Esophagus muscularis mucosa (tissue), 4 donors: ENCODE measurements at regions not wholly inside any gene's neighbourhood (a gene's known extent, or its start where the extent isn't known, plus 50 kb on each side); places are given as distances from the start of the nearest gene placed in this dataset.

Experiments used
- DNase-seq: peaks from one replicate; pipeline ENCODE4 v3.0.0-alpha.2; 2017; ENCODE audit errors: extremely low spot score
- H3K27ac ChIP-seq, 4 donors: fragments of 200-600 bp; sonication (generic); replicated peaks in 1 of 4; 1 replicate in 3 of 4; 2 replicates in 1 of 4; pipeline ENCODE4 v1.5.1; 2016 to 2019; ENCODE audit warnings: mild to moderate bottlenecking in 1 of 4
- H3K27me3 ChIP-seq, 4 donors: fragments of 200-600 bp; sonication (generic); one replicate each; pipeline versions ENCODE4 v1.5.1 to v1.6.0; 2016 to 2019
- H3K36me3 ChIP-seq, 4 donors: fragments of 200-600 bp; sonication (generic); one replicate each; pipeline ENCODE4 v1.5.1; 2016 to 2019
- H3K4me1 ChIP-seq, 4 donors: fragments of 200-600 bp; sonication (generic); one replicate each; pipeline ENCODE4 v1.5.1; 2016 to 2019
- H3K4me3 ChIP-seq, 4 donors: fragments of 200-600 bp; sonication (generic); 1 replicate in 2 of 4; 2 replicates in 2 of 4; pipeline ENCODE4 v1.5.1; 2016 to 2019; ENCODE audit warnings: mild to moderate bottlenecking in 4 of 4, moderate library complexity in 1 of 4
- H3K9me3 ChIP-seq, 4 donors: fragments of 200-600 bp; sonication (generic); 1 replicate in 3 of 4; 2 replicates in 1 of 4; pipeline ENCODE4 v1.5.1; 2016 to 2019
- EP300 ChIP-seq: sonication (generic); formaldehyde crosslinking; IDR thresholded peaks from one replicate; pipeline ENCODE4 v1.6.1; 2017; ENCODE audit warnings: antibody characterized with exemption
- POLR2A ChIP-seq: fragments of 450-650 bp; IDR thresholded peaks from one replicate; pipeline ENCODE4 v1.6.1; 2017; ENCODE audit warnings: antibody characterized with exemption, moderate library complexity, mild to moderate bottlenecking, low read depth
- POLR2AphosphoS5 ChIP-seq, 2 donors: sonication (generic); formaldehyde crosslinking; IDR thresholded peaks; one replicate each; pipeline ENCODE4 v1.6.1; 2017; ENCODE audit warnings: antibody characterized with exemption in 2 of 2
- WGBS: methylation state at CpG from one replicate; pipeline ENCODE4 v1.1.5; 2018; 5-methylcytosine and 5-hydroxymethylcytosine counted together
- intact Hi-C: fragments of 100-400 bp; cut with DNase I; formaldehyde crosslinking; loops from one replicate; pipeline ENCODE4 v1.15.1; 2023
- TF ChIP-seq, protein P1 (sequence below), 3 experiments: fragments of 200-600 bp in 2 of 3; fragments of 450-650 bp in 1 of 3; sonication (generic) in 2 of 3; IDR thresholded peaks; one replicate each; pipeline ENCODE4 v1.5.1; 2017 to 2019; ENCODE audit warnings: antibody characterized with exemption in 3 of 3, mild to moderate bottlenecking in 2 of 3, moderate library complexity in 1 of 3

DNA sequence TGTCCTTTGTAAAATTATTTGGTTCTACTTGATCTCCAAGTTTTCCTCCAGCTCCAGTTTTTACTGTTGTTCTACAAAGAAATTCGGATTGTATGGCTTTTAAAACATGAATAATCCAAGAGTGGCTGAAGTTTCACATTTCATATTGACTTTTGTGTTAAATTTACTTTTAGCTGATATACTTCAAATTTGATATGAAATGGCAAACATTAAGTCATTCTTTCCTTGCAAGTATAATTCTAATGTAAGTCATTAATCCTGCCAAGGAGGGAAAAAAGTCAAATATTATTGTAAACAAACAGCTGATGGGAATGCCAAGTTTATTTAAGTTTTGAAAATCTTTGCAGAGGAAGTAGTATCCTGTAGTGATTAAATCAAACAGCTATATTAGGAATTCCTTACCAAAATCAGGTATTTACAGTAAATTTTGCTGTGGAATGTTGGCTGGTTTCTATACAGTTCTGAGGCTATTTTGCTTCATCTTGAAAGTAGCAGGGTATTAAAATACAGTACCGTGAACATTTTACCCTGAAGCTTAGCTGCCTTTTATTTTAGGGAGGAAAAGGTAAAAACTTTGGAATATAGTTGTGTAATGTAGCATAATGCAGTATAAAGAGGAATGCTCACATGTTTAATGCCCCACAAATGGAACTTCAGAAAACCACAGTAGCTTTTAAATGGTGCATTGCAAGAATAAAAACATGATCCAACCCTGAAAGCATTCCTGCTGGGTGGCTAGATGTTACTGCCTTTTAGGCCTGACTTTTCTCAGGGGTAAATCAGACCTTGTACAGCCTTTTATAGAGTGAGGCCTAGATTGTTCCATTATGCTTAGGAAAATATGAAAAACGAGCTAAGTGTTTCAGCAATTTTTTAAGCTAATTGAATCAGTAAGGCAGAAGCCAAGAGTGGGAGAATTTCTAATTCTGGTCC is 62.7 kb upstream of the NT5C1B start:
- no peaks in the 10 kb centered on the region for H3K9me3 ChIP-seq
- H3K27ac ChIP-seq, result no peak overlapping the region
- no peaks in the 10 kb centered on the region for H3K27me3 ChIP-seq
- H3K4me1 ChIP-seq, result peaks cover 8 to 17% (median 13%) of the 10 kb centered on the region in 4 donors
- H3K36me3 ChIP-seq, result no peaks in the 10 kb centered on the region
- intact Hi-C loops, result no loop called here
- TF ChIP-seq EP300 (no peak), POLR2A (no peak), POLR2AphosphoS5 (IDR thresholded peaks at IDR 0.05) (no peak)
- TF ChIP-seq, protein P1, sequence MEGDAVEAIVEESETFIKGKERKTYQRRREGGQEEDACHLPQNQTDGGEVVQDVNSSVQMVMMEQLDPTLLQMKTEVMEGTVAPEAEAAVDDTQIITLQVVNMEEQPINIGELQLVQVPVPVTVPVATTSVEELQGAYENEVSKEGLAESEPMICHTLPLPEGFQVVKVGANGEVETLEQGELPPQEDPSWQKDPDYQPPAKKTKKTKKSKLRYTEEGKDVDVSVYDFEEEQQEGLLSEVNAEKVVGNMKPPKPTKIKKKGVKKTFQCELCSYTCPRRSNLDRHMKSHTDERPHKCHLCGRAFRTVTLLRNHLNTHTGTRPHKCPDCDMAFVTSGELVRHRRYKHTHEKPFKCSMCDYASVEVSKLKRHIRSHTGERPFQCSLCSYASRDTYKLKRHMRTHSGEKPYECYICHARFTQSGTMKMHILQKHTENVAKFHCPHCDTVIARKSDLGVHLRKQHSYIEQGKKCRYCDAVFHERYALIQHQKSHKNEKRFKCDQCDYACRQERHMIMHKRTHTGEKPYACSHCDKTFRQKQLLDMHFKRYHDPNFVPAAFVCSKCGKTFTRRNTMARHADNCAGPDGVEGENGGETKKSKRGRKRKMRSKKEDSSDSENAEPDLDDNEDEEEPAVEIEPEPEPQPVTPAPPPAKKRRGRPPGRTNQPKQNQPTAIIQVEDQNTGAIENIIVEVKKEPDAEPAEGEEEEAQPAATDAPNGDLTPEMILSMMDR (IDR thresholded peaks at IDR 0.05), result no peak
- DNase-seq, result no peak
- WGBS, result 49% methylated on average over 3 of the region's 3 CpGs
- no peak overlapping the region for H3K4me3 ChIP-seq

DNA sequence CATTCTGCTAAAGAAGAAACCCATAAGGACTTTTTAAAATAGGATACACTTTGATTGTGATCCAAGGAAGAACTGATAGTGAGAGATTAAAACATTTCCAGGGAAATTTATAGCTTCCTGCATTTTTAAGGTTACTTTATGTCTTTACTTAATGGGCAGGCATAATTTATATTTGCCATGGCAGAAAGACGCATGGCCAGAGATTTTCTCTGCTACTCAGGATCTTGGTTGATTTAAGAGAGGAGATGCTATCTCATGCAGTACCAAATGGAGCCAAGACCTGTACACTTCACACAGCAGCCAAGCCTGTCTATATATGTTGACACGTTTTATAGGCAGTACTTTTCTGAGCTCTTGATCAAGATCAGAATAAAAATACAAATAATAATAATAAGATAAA is 60.9 kb upstream of the NT5C1B start:
- intact Hi-C loops, result no loop called here

DNA sequence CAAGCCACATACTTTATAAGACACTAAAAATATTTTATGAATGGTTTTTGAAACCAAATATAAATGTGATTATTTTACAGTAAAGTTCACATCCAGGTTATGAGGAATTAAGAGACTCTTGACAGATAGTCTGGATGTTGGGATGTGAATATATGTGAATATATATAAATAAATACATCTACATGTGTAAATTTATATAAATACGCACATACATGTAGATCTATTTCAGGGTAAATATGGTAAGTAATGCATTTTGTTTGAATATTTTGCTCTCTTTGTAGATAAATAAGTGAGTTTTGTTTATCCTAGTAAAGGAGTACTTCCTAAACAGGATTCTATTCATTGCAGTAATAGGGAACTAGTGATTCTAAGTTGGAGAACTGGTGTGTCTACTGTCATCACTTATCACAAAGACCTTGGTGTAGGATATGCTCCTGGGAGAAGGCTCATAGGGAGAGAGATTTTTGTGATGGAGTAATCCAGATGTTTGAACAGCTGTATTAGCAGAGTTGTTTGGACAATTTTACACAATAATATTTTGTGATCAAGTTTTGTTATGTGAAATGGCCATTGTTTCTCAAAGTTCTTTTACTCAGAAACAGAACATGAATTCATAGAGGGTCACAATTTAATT is 60.2 kb upstream of the NT5C1B start:
- no peak for TF ChIP-seq EP300
- TF ChIP-seq POLR2A, result no peak
- no peak for TF ChIP-seq POLR2AphosphoS5 (IDR thresholded peaks at IDR 0.05)
- TF ChIP-seq, protein P1 (IDR thresholded peaks at IDR 0.05), result no peak

More for the DNA sequence above, 60.9 kb upstream of the NT5C1B start:
- Histone ChIP-seq H3K27me3 (no peaks in the 10 kb centered on the region), H3K27ac (no peak overlapping the region), H3K36me3 (no peaks in the 10 kb centered on the region), H3K4me1 (peaks cover 8 to 17% (median 13%) of the 10 kb centered on the region in 4 donors), H3K9me3 (no peaks in the 10 kb centered on the region), H3K4me3 (no peak overlapping the region)
- TF ChIP-seq POLR2AphosphoS5 (IDR thresholded peaks at IDR 0.05), result no peak
- no peak for TF ChIP-seq EP300
- TF ChIP-seq POLR2A, result no peak
- TF ChIP-seq, protein P1 (IDR thresholded peaks at IDR 0.05), result no peak
- WGBS, result 69% methylated on average over 2 of the region's 2 CpGs
- DNase-seq, result no peak

DNA sequence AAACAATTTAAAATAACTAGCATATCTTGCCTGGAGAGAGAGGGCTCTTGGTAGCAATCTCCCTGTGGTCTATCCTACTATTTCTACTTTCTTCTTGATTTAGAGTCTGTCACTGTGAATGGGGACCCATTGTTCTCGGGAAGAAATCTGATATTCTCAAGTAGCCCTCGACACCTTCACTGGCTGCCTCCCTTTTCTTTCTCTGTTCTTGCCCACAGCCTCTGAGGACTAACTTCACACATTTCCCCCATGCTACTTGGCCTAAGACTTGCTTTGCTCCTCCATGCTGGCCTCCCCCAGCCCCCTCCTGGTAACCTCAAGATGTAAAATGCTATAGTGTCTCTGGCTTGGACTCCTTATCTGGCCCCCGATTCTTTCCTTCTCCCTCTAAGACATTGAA is 58.8 kb upstream of the NT5C1B start:
- TF ChIP-seq POLR2AphosphoS5 (IDR thresholded peaks at IDR 0.05), result no peak
- TF ChIP-seq, protein P1 (IDR thresholded peaks at IDR 0.05), result no peak
- TF ChIP-seq POLR2A, result no peak
- TF ChIP-seq EP300, result no peak
- 96% methylated on average over 3 of the region's 3 CpGs for WGBS
- Histone ChIP-seq H3K9me3 (no peaks in the 10 kb centered on the region), H3K36me3 (no peaks in the 10 kb centered on the region), H3K4me3 (no peak overlapping the region), H3K27ac (no peak overlapping the region), H3K27me3 (no peaks in the 10 kb centered on the region), H3K4me1 (peaks cover 8 to 17% (median 13%) of the 10 kb centered on the region in 4 donors)
- intact Hi-C loops, result no loop called here
- DNase-seq, result no peak

More for the DNA sequence above, 60.2 kb upstream of the NT5C1B start:
- no peaks in the 10 kb centered on the region for H3K9me3 ChIP-seq
- 100% methylated on average over 1 of the region's 1 CpG for WGBS
- intact Hi-C loops, result no loop called here
- no peaks in the 10 kb centered on the region for H3K27me3 ChIP-seq
- no peaks in the 10 kb centered on the region for H3K36me3 ChIP-seq
- DNase-seq, result no peak
- H3K4me1 ChIP-seq, result peaks cover 8 to 17% (median 13%) of the 10 kb centered on the region in 4 donors
- no peak overlapping the region for H3K27ac ChIP-seq
- H3K4me3 ChIP-seq, result no peak overlapping the region
